Loucy (cell line): ENCODE measurements at regions not wholly inside any gene's neighbourhood (a gene's known extent, or its start where the extent isn't known, plus 50 kb on each side); places are given as distances from the start of the nearest gene placed in this dataset.

Experiments used
- EZH2phosphoT487 ChIP-seq: fragments of 200-600 bp; IDR thresholded peaks from 2 replicates; pipeline ENCODE4 v1.6.1; 2018; ENCODE audit warnings: antibody characterized with exemption, mild to moderate bottlenecking, moderate library complexity, borderline replicate concordance
- TF ChIP-seq, protein P1 (sequence below): fragments of 200-600 bp; sonication (generic); conservative IDR thresholded peaks from 2 replicates; pipeline ENCODE4 v1.5.1; 2014; ENCODE audit warnings: mild to moderate bottlenecking, antibody characterized with exemption, low read length

DNA sequence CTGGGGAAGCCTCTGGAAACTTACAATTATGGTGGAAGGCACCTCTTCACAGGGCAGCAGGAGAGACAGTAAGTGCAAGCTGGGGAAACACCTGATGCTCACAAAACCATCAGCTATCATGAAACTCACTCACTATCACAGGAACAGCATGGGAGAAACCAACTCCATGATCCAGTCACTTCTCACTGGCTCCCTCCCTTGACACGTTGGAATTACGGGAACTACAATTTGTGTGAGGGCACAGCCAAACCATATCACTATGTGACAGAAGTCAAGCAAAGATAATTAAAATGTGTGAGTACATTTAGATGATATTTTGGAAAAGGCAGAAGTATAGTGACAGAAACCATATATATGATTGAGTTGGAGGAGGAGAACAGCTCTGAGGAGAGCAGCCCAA is 474.0 kb upstream of the OLFM3 start:
- TF ChIP-seq, protein P1, sequence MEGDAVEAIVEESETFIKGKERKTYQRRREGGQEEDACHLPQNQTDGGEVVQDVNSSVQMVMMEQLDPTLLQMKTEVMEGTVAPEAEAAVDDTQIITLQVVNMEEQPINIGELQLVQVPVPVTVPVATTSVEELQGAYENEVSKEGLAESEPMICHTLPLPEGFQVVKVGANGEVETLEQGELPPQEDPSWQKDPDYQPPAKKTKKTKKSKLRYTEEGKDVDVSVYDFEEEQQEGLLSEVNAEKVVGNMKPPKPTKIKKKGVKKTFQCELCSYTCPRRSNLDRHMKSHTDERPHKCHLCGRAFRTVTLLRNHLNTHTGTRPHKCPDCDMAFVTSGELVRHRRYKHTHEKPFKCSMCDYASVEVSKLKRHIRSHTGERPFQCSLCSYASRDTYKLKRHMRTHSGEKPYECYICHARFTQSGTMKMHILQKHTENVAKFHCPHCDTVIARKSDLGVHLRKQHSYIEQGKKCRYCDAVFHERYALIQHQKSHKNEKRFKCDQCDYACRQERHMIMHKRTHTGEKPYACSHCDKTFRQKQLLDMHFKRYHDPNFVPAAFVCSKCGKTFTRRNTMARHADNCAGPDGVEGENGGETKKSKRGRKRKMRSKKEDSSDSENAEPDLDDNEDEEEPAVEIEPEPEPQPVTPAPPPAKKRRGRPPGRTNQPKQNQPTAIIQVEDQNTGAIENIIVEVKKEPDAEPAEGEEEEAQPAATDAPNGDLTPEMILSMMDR = no peak
- no peak for TF ChIP-seq EZH2phosphoT487
